Fibroblast of lung (primary cell): ENCODE measurements at regions not wholly inside any gene's neighbourhood (a gene's known extent, or its start where the extent isn't known, plus 50 kb on each side); places are given as distances from the start of the nearest gene placed in this dataset.

Experiments
- DNase-seq, 2 donors: peaks; one replicate each; pipeline versions ENCODE4 v3.0.0 to v3.0.0-alpha.2; 2010; ENCODE audit warnings: low read depth in 2 of 2
- H2AFZ ChIP-seq: 2 replicates; pipeline ENCODE4 v1.5.1; 2012; ENCODE audit warnings: low read length, control low read depth, inconsistent platforms
- H3K27ac ChIP-seq: 2 replicates; pipeline ENCODE4 v1.5.1; 2011; ENCODE audit warnings: low read length, control low read depth; ENCODE audit not compliant: insufficient read depth
- H3K27me3 ChIP-seq: 2 replicates; pipeline ENCODE4 v1.5.1; 2011; ENCODE audit warnings: mild to moderate bottlenecking, low read length; ENCODE audit not compliant: control insufficient read depth, insufficient read depth
- H3K36me3 ChIP-seq: 2 replicates; pipeline ENCODE4 v1.5.1; 2011; ENCODE audit warnings: low read length; ENCODE audit not compliant: control insufficient read depth, insufficient read depth
- H3K4me1 ChIP-seq: 2 replicates; pipeline ENCODE4 v1.5.1; 2011; ENCODE audit warnings: low read length; ENCODE audit not compliant: control insufficient read depth, insufficient read depth; ENCODE audit errors: extremely low read depth
- H3K4me2 ChIP-seq: 2 replicates; pipeline ENCODE4 v1.5.1; 2011; ENCODE audit warnings: low read length, control low read depth; ENCODE audit not compliant: insufficient read depth; ENCODE audit errors: extremely low read depth
- H3K4me3 ChIP-seq, 4 experiments: fragments of 200-600 bp in 1 of 4; sonication (generic) in 1 of 4; replicated peaks in 1 of 4; 2 replicates each; pipeline ENCODE4 v1.5.1; 2011 to 2016; ENCODE audit warnings: low read length in 4 of 4, low read depth in 3 of 4, mild to moderate bottlenecking in 3 of 4, control low read depth in 2 of 4, inconsistent platforms in 1 of 4, mixed read lengths in 1 of 4; ENCODE audit not compliant: insufficient read depth in 1 of 4; ENCODE audit errors: control extremely low read depth in 1 of 4
- H3K79me2 ChIP-seq: 2 replicates; pipeline ENCODE4 v1.5.1; 2012; ENCODE audit warnings: mild to moderate bottlenecking, low read length, inconsistent platforms; ENCODE audit not compliant: control insufficient read depth, insufficient read depth
- H3K9ac ChIP-seq: 2 replicates; pipeline ENCODE4 v1.5.1; 2011; ENCODE audit warnings: mild to moderate bottlenecking, low read length, control low read depth; ENCODE audit not compliant: insufficient read depth
- H3K9me3 ChIP-seq: 2 replicates; pipeline ENCODE4 v1.5.1; 2012; ENCODE audit warnings: low read depth, low read length; ENCODE audit not compliant: control insufficient read depth, insufficient read depth
- H4K20me1 ChIP-seq: 2 replicates; pipeline ENCODE4 v1.5.1; 2011; ENCODE audit warnings: low read length; ENCODE audit not compliant: control insufficient read depth, insufficient read depth; ENCODE audit errors: extremely low read depth
- EZH2 ChIP-seq: IDR thresholded peaks from 2 replicates; pipeline ENCODE4 v1.5.1; 2012; ENCODE audit warnings: low read length, control low read depth, mild to moderate bottlenecking; ENCODE audit errors: missing control alignments
- TF ChIP-seq, protein P1 (sequence below), 2 donors: IDR thresholded peaks in 1 of 2; conservative IDR thresholded peaks in 1 of 2; 1 replicate in 1 of 2; 2 replicates in 1 of 2; pipeline ENCODE4 v1.5.1; 2011 to 2012; ENCODE audit warnings: low read length in 2 of 2, control low read depth in 1 of 2, inconsistent platforms in 1 of 2, low read depth in 1 of 2, mild to moderate bottlenecking in 1 of 2

DNA sequence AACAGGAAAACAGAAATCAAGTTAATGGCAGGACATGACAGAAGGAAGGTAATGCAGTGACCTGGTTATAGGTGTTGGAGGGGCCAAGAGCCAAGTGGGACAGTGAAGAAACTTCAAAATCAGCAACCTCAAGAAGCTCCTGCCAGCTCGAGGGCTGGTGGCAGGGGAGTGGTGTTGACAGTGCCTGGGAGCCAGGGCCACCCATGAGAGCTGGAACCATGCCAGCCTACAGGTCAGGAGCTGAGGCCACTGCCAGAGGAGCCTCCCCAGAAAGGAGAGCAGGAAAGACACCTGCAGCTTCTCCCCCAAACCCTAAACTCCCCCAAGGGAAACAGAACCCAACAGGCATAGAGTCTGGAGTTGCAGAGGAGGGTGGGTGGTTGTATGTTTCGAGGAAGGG, 262.1 kb downstream of the LRFN2 start:
- Histone ChIP-seq H3K4me3 (no peak overlapping the region), H3K4me1 (no peaks in the 10 kb centered on the region), H3K9me3 (no peaks in the 10 kb centered on the region), H4K20me1 (no peaks in the 10 kb centered on the region), H3K79me2 (no peaks in the 10 kb centered on the region), H3K4me2 (no peak overlapping the region), H3K27me3 (no peaks in the 10 kb centered on the region), H3K9ac (no peak overlapping the region), H3K27ac (no peak overlapping the region), H2AFZ (no peak overlapping the region), H3K36me3 (no peaks in the 10 kb centered on the region)
- TF ChIP-seq EZH2 = no peak
- TF ChIP-seq, protein P1, sequence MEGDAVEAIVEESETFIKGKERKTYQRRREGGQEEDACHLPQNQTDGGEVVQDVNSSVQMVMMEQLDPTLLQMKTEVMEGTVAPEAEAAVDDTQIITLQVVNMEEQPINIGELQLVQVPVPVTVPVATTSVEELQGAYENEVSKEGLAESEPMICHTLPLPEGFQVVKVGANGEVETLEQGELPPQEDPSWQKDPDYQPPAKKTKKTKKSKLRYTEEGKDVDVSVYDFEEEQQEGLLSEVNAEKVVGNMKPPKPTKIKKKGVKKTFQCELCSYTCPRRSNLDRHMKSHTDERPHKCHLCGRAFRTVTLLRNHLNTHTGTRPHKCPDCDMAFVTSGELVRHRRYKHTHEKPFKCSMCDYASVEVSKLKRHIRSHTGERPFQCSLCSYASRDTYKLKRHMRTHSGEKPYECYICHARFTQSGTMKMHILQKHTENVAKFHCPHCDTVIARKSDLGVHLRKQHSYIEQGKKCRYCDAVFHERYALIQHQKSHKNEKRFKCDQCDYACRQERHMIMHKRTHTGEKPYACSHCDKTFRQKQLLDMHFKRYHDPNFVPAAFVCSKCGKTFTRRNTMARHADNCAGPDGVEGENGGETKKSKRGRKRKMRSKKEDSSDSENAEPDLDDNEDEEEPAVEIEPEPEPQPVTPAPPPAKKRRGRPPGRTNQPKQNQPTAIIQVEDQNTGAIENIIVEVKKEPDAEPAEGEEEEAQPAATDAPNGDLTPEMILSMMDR (conservative IDR thresholded peaks at IDR 0.05 in 1 of 2, IDR thresholded peaks at IDR 0.05 in 1 of 2; ENCODE audit: low read depth in 1 of 2, low read length in 2 of 2) = no peak
- DNase-seq = no peak

- Histone ChIP-seq H3K9me3 (no peaks in the 10 kb centered on the region), H3K79me2 (no peaks in the 10 kb centered on the region), H3K27me3 (no peaks in the 10 kb centered on the region), H3K27ac (no peak overlapping the region), H2AFZ (no peak overlapping the region), H3K4me2 (no peak overlapping the region), H4K20me1 (no peaks in the 10 kb centered on the region), H3K4me3 (no peak overlapping the region), H3K9ac (no peak overlapping the region), H3K4me1 (no peaks in the 10 kb centered on the region), H3K36me3 (no peaks in the 10 kb centered on the region)
- no peak for TF ChIP-seq EZH2
- TF ChIP-seq, protein P1 (conservative IDR thresholded peaks at IDR 0.05 in 1 of 2, IDR thresholded peaks at IDR 0.05 in 1 of 2; ENCODE audit: low read depth in 1 of 2, low read length in 2 of 2) = no peak
- DNase-seq = no peak
These were observed 263.1 kb downstream of the LRFN2 start for GRCh38 chr6:40323881-40324634.

DNA sequence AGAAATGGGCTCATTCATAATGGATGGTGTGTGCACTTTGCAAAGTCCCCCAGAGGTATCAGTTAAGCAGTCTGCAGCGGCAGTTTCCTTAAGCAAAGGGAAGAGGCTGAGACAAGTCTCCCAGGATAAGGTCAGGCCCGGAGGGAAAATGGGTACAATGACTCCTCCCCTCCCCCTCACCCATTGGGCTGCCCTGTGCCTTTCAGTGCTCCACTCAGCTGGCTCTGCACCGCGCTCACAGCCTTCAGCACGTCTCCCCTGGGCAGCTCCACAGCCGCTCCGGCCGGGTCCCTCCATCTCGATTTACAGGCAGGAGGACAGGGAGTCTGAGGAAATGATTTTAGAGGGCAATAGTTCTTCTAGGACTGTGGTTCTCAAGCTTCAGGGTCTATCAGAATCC, 264.8 kb downstream of the LRFN2 start:
- H3K27me3 ChIP-seq = no peaks in the 10 kb centered on the region
- H3K9me3 ChIP-seq = no peaks in the 10 kb centered on the region
- no peak overlapping the region for H3K27ac ChIP-seq
- no peaks in the 10 kb centered on the region for H3K36me3 ChIP-seq
- H3K4me1 ChIP-seq = no peaks in the 10 kb centered on the region
- TF ChIP-seq, protein P1 (conservative IDR thresholded peaks at IDR 0.05 in 1 of 2, IDR thresholded peaks at IDR 0.05 in 1 of 2; ENCODE audit: low read depth in 1 of 2, low read length in 2 of 2) = no peak
- no peak for TF ChIP-seq EZH2
- no peaks in the 10 kb centered on the region for H4K20me1 ChIP-seq
- H3K4me2 ChIP-seq = no peak overlapping the region
- H3K9ac ChIP-seq = no peak overlapping the region
- H2AFZ ChIP-seq = no peak overlapping the region
- H3K79me2 ChIP-seq = no peaks in the 10 kb centered on the region
- no peak for DNase-seq
- no peak overlapping the region for H3K4me3 ChIP-seq
